K562 (cell line): ENCODE measurements at regions not wholly inside any gene's neighbourhood (a gene's known extent, or its start where the extent isn't known, plus 50 kb on each side); places are given as distances from the start of the nearest gene placed in this dataset.

Experiments used
- ATAC-seq: fragments of 200-7000 bp; cut with Tn5 transposase; 3 replicates; pipeline ENCODE4 v1.9.1; 2020; ENCODE audit warnings: moderate library complexity
- BruUV-seq: library from RNA; stranded (reverse); fragments of 400-500 nt; replicated peaks from 2 replicates; lab custom pipeline; 2021; lab: Mats Ljungman, UMichigan
- CTCF ChIA-PET: fragments of 300-600 bp; formaldehyde crosslinking; extraction: SDS; loops from one replicate; lab custom pipeline; 2021; ENCODE audit warnings: low intra/inter-chr PET ratio; lab: Yijun Ruan, JAX
- POLR2A ChIA-PET: fragments of 300-600, 350-650 bp; sonication (Branson Sonifier 250); formaldehyde crosslinking; extraction: SDS; loops from one replicate; lab custom pipeline; 2021; ENCODE audit warnings: antibody characterized with exemption, inconsistent platforms; lab: Yijun Ruan, JAX
- DNase-seq, 4 experiments: peaks; one replicate each; pipeline versions ENCODE4 v3.0.0 to v3.0.0-alpha.2; 2011 to 2018; ENCODE audit warnings: low spot score in 3 of 4, mixed read lengths in 3 of 4; ENCODE audit errors: extremely low read depth in 1 of 4
- FAIRE-seq: peaks from 2 replicates; lab custom pipeline; 2011; peaks lifted over from hg19 to GRCh38; lab: Jason Lieb, UNC
- H2AFZ ChIP-seq: 2 replicates; pipeline ENCODE4 v1.6.0; 2011; ENCODE audit warnings: low read depth, low read length, control low read depth, inconsistent platforms
- H3K27ac ChIP-seq: fragments of 200-600 bp; 3 replicates; pipeline ENCODE4 v1.8.0; 2011; ENCODE audit warnings: low read depth, mild to moderate bottlenecking, control low read depth, inconsistent platforms, low read length, moderate library complexity, mixed read lengths; ENCODE audit errors: extremely low read depth
- H3K27me3 ChIP-seq, 2 experiments: fragments of 300-600 bp in 1 of 2; 2 replicates in 1 of 2; 3 replicates in 1 of 2; pipeline versions ENCODE4 v1.6.0 to v1.8.0; 2011; ENCODE audit warnings: inconsistent platforms in 2 of 2, low read length in 2 of 2, mild to moderate bottlenecking in 1 of 2, mixed read lengths in 1 of 2, moderate library complexity in 1 of 2; ENCODE audit not compliant: control insufficient read depth in 2 of 2, insufficient read depth in 2 of 2
- H3K36me3 ChIP-seq: fragments of 300-600 bp; 3 replicates; pipeline ENCODE4 v1.8.0; 2011; ENCODE audit warnings: mild to moderate bottlenecking, low read length, inconsistent platforms; ENCODE audit not compliant: control insufficient read depth, insufficient read depth
- H3K4me1 ChIP-seq, 2 experiments: fragments of 200-600 bp in 1 of 2; replicated peaks in 1 of 2; 2 replicates in 1 of 2; 3 replicates in 1 of 2; pipeline versions ENCODE4 v1.5.1 to v1.8.0; 2011; ENCODE audit warnings: inconsistent platforms in 2 of 2, low read length in 2 of 2, mild to moderate bottlenecking in 1 of 2, mixed read lengths in 1 of 2, moderate library complexity in 1 of 2; ENCODE audit not compliant: control insufficient read depth in 2 of 2, insufficient read depth in 2 of 2
- H3K4me2 ChIP-seq: 2 replicates; pipeline ENCODE4 v1.6.1; 2011; ENCODE audit warnings: low read length, control low read depth, inconsistent platforms, mixed read lengths; ENCODE audit not compliant: insufficient read depth
- H3K4me3 ChIP-seq: fragments of 200-600 bp; sonication (generic), shearing (Covaris generic); 2 replicates; pipeline ENCODE4 v1.5.1; 2016; ENCODE audit warnings: control low read depth, inconsistent platforms
- H3K79me2 ChIP-seq: fragments of 200-600 bp; 3 replicates; pipeline ENCODE4 v1.8.0; 2011; ENCODE audit warnings: low read length, inconsistent platforms; ENCODE audit not compliant: control insufficient read depth, insufficient read depth
- H3K9ac ChIP-seq, 2 experiments: 2 replicates each; pipeline versions ENCODE4 v1.6.0 to v1.6.1; 2011; ENCODE audit warnings: low read depth in 2 of 2, low read length in 2 of 2, control low read depth in 1 of 2, inconsistent platforms in 1 of 2, mild to moderate bottlenecking in 1 of 2, mixed read lengths in 1 of 2; ENCODE audit not compliant: insufficient read depth in 1 of 2
- H3K9me1 ChIP-seq: one replicate; pipeline ENCODE4 v1.6.0; 2011; ENCODE audit warnings: inconsistent platforms, mild to moderate bottlenecking, low read length, moderate library complexity; ENCODE audit not compliant: control insufficient read depth, insufficient read depth
- H3K9me3 ChIP-seq: replicated peaks from 2 replicates; pipeline ENCODE4 v1.5.1; 2011; ENCODE audit warnings: low read depth, low read length, inconsistent platforms; ENCODE audit not compliant: control insufficient read depth, insufficient read depth
- H4K20me1 ChIP-seq: replicated peaks from 2 replicates; pipeline ENCODE4 v1.6.1; 2011; ENCODE audit warnings: low read length, inconsistent platforms, mixed read lengths; ENCODE audit not compliant: control insufficient read depth, insufficient read depth
- ARID1B ChIP-seq: fragments of 450-650 bp; IDR thresholded peaks from 2 replicates; pipeline ENCODE4 v1.6.1; 2016; ENCODE audit warnings: antibody characterized with exemption, mild to moderate bottlenecking, inconsistent platforms
- EHMT2 ChIP-seq: fragments of 450-650 bp; IDR thresholded peaks from 2 replicates; pipeline ENCODE4 v1.6.1; 2018; ENCODE audit warnings: antibody characterized with exemption
- HDAC8 ChIP-seq: fragments of 450-650 bp; IDR thresholded peaks from 2 replicates; pipeline ENCODE4 v1.6.1; 2016; ENCODE audit warnings: mild to moderate bottlenecking, missing genetic modification characterization, moderate library complexity, missing compliant biosample characterization
- MBD2 ChIP-seq: sonication (generic); IDR thresholded peaks from 2 replicates; pipeline ENCODE4 v1.6.1; 2016; ENCODE audit warnings: low read depth, borderline replicate concordance
- NFE2 ChIP-seq: IDR thresholded peaks from 2 replicates; pipeline ENCODE4 v1.6.1; 2014; ENCODE audit warnings: antibody characterized with exemption, low read depth
- NR4A1 ChIP-seq, 2 experiments: fragments of 250-450 bp in 1 of 2; fragments of 450-650 bp in 1 of 2; sonication (Bioruptor Pico) in 1 of 2; IDR thresholded peaks; 2 replicates each; pipeline versions ENCODE4 v1.4.0 to v1.6.1; 2016 to 2020; ENCODE audit warnings: mild to moderate bottlenecking in 2 of 2, missing compliant biosample characterization in 1 of 2, missing genetic modification characterization in 1 of 2, moderate library complexity in 1 of 2
- NUFIP1 ChIP-seq: fragments of 450-650 bp; IDR thresholded peaks from 2 replicates; pipeline ENCODE4 v1.6.1; 2018; ENCODE audit not compliant: partially characterized antibody
- SIN3A ChIP-seq, 2 experiments: fragments of 150-350 bp in 1 of 2; IDR thresholded peaks; 2 replicates each; pipeline ENCODE4 v1.6.1; 2011 to 2016; ENCODE audit warnings: borderline replicate concordance in 2 of 2, low read depth in 2 of 2, low read length in 2 of 2, mild to moderate bottlenecking in 2 of 2, moderate library complexity in 2 of 2; ENCODE audit not compliant: control insufficient read depth in 1 of 2
- SREBF2 ChIP-seq: sonication (generic); formaldehyde crosslinking; IDR thresholded peaks from 2 replicates; pipeline ENCODE4 v1.4.0; 2020; ENCODE audit warnings: mild to moderate bottlenecking, missing genetic modification reagents
- TAF9B ChIP-seq: fragments of 450-650 bp; IDR thresholded peaks from 2 replicates; pipeline ENCODE4 v1.6.1; 2018; ENCODE audit warnings: mild to moderate bottlenecking; ENCODE audit not compliant: partially characterized antibody
- ZNF77 ChIP-seq: fragments of 250-450 bp; sonication (Bioruptor Pico); IDR thresholded peaks from 2 replicates; pipeline ENCODE4 v1.5.0; 2020
- WGBS: fragments of 100-300 bp; shearing (Covaris generic); methylation state at CpG from one replicate; pipeline ENCODE4 v1.1.6; 2016; ENCODE audit warnings: low coverage, mixed read lengths; ENCODE audit not compliant: insufficient coverage; ENCODE audit errors: missing lambda C conversion rate; 5-methylcytosine and 5-hydroxymethylcytosine counted together
- in situ Hi-C: fragments of 300-500 bp; cut with MboI; formaldehyde crosslinking; loops from 4 replicates; pipeline ENCODE4 v1.15.0; 2018; ENCODE audit warnings: inconsistent platforms, mixed read lengths
- intact Hi-C: fragments of 100-400 bp; cut with micrococcal nuclease; formaldehyde crosslinking; loops from 2 replicates; pipeline ENCODE4 v1.14.2; 2022

GRCh38 chr1:43098200-43098599 is 73.9 kb downstream of the EBNA1BP2 start:
- intact Hi-C loops: no loop called here
- ATAC-seq (no peak), DNase-seq (no peak)
- in situ Hi-C loops: no loop called here
- no peak overlapping the region for H3K27ac ChIP-seq
- TF ChIP-seq SREBF2 (CRISPR knock-in tag) (no peak), ZNF77 (CRISPR knock-in tag) (no peak), EHMT2 (no peak), NUFIP1 (no peak), TAF9B (no peak), HDAC8 (tag) (no peak), SIN3A (IDR thresholded peaks at IDR 0.05; ENCODE audit: borderline replicate concordance in 2 of 2, control insufficient read depth in 1 of 2, low read depth in 2 of 2, low read length in 2 of 2) (no peak), NFE2 (no peak), MBD2 (no peak), ARID1B (no peak), NR4A1 (CRISPR knock-in tag; IDR thresholded peaks at IDR 0.05) (no peak), NR4A1 (tag; IDR thresholded peaks at IDR 0.05) (no peak)
- TF ChIP-seq, all 486 proteins: peak for 0
- POLR2A ChIA-PET: no interaction called here
- Histone ChIP-seq H3K4me2 (no peak overlapping the region), H3K4me3 (no peak overlapping the region), H3K79me2 (no peaks in the 10 kb centered on the region), H3K9ac (no peak overlapping the region), H3K9me1 (no peaks in the 10 kb centered on the region), H3K27me3 (peaks cover 5 to 17% of the 10 kb centered on the region in 2 experiments; a peak in 4 of 5 replicates), H3K4me1 (no peaks in the 10 kb centered on the region), H4K20me1 (no peaks in the 10 kb centered on the region), H3K9me3 (no peaks in the 10 kb centered on the region), H3K36me3 (no peaks in the 10 kb centered on the region), H2AFZ (no peak overlapping the region)
- BruUV-seq: no TSS peak
- 0% methylated on average over 2 of the region's 2 CpGs for WGBS
- CTCF ChIA-PET: no interaction called here
- peak; percentile 42 for FAIRE-seq
